ENCODE measurements at regions not wholly inside any gene's neighbourhood (a gene's known extent, or its start where the extent isn't known, plus 50 kb on each side); places are given as distances from the start of the nearest gene placed in this dataset.
"Not testable (repeated sequence)": the region's sequence is repeated elsewhere in the genome, so short reads cannot be mapped to it uniquely, and the experiment has no call there.

GRCh38 chr4:187127456-187127855 lies 403.8 kb upstream of the FAT1 start:
- DNase-seq (ENCODE audit: low spot score), result no peak

- DNase-seq (ENCODE audit: low spot score), result no peak
These were observed 404.6 kb upstream of the FAT1 start for GRCh38 chr4:187128222-187128621.

DNA sequence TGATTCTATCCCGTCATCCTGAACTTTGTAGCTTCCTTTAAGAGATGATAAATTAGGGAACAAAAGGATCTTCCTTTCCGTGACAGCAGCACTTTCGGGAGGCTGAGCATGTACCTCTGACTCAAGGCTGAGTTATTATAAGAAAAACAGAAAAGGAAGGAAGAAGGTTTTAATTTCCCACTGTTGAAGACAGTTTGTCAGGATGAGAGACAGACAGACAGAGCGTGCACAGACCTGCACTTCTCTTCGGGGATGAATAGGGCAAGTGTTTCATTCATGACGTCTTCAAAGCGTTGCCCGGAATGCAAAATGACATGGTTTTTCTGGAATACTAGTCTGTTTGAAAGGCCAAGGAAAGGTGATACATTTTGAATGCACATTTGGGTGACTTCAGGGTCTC lies 405.3 kb upstream of the FAT1 start:
- DNase-seq (ENCODE audit: low spot score), result no peak

DNA sequence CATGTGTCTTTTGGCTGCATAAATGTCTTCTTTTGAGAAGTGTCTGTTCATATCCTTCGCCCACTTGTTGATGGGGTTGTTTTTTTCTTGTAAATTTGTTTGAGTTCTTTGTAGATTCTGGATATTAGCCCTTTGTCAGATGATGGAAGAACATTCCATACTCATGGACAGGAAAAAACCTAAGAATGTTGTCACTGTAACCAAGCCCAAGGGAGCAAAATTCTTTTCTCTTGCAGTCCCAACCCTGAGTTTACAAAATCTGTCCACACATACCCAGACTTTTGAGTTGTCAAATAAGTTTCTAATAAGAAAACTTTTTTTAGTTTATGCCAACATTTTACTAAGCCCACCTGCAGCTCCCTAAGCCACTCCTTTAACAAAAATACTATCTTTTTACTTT lies 408.2 kb upstream of the FAT1 start:
- DNase-seq (ENCODE audit: low spot score), result not testable (repeated sequence)

GRCh38 chr4:187135878-187136277 lies 412.2 kb upstream of the FAT1 start:
- no peak for DNase-seq (ENCODE audit: low spot score)

GRCh38 chr4:187139141-187139540 lies 415.5 kb upstream of the FAT1 start:
- no peak for DNase-seq (ENCODE audit: low spot score)

DNA sequence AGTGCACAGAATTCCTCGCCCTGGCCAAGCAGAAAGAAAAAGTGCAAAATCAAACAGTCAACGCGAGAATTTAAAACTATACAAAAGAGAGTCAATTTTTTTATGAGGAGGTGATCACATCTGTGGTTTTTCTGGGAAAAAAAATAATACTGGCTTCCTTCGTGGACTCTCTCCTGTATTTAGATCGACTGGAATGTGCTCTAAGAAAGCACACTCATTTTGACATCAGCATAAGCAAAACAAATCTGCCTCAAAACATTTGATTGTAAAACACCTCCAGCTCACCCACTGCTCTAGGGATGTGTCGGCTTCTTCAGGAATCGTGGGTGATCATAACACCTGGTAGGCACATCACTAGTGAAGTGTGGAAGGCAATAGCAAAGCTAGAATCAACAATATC lies 417.4 kb upstream of the FAT1 start:
- DNase-seq (ENCODE audit: low spot score), result no peak

GRCh38 chr4:187149229-187149945 lies 425.7 kb upstream of the FAT1 start:
- DNase-seq (ENCODE audit: low spot score), result no peak

- DNase-seq (ENCODE audit: low spot score), result no peak
These were observed 433.8 kb upstream of the FAT1 start for GRCh38 chr4:187157380-187157958.

GRCh38 chr4:187158003-187158402 lies 434.3 kb upstream of the FAT1 start:
- no peak for DNase-seq (ENCODE audit: low spot score)

- no peak for DNase-seq (ENCODE audit: low spot score)
These were observed 436.8 kb upstream of the FAT1 start for GRCh38 chr4:187160486-187160885.

- DNase-seq (ENCODE audit: low spot score), result no peak
These were observed 443.3 kb upstream of the FAT1 start for GRCh38 chr4:187166886-187167512.

DNA sequence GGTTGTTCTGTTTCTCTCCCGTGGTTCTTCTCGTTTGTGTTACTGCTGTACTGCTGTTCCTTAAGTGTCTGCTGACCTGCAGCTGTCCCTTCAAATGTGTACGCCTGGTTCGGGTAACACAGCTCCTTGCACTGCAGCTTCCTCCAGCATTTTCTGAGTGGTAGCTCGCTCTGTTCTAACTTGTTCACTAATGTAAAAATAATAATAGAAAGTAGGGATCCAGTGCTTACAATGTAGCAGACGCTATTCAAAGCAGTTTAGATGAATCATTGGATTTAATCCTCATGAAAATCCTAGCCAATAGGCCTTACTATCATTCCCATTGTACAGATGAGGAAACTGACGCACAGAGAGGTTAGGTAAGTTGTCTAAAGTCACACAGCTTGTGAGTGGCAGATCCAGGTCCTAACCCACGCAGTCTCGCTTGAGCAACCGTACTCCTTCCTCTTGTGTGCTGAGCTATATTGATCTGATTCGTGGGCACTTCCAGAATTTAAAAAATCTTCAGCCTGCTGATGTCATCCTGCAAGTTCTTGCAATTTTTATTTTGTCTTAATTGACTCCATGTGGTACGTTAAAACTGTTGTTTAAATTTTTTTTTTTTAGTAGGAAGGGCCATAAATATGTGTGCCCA lies 448.2 kb upstream of the FAT1 start:
- no peak for DNase-seq (ENCODE audit: low spot score)

GRCh38 chr4:187172340-187172761 lies 448.7 kb upstream of the FAT1 start:
- no peak for DNase-seq (ENCODE audit: low spot score)

GRCh38 chr4:187174749-187175148 lies 451.1 kb upstream of the FAT1 start:
- DNase-seq (ENCODE audit: low spot score), result no peak

DNA sequence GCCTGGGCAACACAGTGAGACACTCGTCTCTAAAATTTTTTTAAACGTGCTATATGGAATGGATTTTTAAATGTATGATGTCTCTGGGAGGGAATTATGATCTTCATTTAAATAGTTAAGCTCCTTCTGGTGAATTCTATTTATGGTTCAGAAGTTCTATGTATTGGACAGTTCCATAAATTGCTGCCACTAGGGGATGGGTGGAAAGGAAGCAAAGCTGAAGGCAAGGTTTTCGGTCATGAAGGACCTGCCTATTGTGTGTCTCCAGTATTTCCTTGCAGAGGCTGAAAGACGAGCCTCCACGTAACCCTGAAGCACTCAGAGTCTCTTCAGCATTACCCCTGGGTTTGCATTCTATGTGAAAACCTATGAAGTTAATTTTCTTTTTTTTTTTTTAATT lies 451.5 kb upstream of the FAT1 start:
- DNase-seq (ENCODE audit: low spot score), result no peak

DNA sequence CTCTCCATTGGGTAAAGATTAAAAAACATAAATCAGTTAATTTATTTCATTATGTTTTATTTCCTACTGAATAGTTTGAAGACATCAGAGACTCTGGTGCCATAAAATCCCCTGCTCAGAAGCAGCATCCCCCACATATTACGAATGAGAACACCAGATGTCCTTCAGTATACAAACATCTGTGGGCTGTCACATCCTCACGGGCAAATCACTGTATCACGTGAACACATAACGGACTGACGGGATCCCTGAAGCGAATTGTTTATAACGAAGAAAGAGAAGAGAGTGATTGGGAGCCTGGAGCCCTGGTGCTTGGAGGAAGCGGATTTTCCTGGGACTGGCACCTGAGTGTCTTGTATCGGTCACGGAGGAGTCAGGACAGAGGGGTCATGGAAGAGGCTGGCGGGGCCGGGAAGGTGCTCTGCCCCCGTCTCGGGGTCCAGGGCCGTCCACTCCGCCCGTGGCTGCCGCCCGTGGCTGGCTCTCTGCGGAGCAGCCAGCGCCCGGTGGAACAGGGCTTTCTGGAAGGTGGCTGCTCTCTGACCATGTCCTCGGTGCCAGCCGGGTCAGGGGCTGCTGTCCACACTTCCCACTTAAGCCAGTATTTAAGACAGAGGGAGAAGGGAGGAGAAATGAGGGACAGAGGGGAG lies 452.7 kb upstream of the FAT1 start:
- no peak for DNase-seq (ENCODE audit: low spot score)

- no peak for DNase-seq (ENCODE audit: low spot score)
These were observed 454.4 kb upstream of the FAT1 start for GRCh38 chr4:187178084-187178483.

GRCh38 chr4:187178587-187178986 lies 454.9 kb upstream of the FAT1 start:
- DNase-seq (ENCODE audit: low spot score), result no peak

DNA sequence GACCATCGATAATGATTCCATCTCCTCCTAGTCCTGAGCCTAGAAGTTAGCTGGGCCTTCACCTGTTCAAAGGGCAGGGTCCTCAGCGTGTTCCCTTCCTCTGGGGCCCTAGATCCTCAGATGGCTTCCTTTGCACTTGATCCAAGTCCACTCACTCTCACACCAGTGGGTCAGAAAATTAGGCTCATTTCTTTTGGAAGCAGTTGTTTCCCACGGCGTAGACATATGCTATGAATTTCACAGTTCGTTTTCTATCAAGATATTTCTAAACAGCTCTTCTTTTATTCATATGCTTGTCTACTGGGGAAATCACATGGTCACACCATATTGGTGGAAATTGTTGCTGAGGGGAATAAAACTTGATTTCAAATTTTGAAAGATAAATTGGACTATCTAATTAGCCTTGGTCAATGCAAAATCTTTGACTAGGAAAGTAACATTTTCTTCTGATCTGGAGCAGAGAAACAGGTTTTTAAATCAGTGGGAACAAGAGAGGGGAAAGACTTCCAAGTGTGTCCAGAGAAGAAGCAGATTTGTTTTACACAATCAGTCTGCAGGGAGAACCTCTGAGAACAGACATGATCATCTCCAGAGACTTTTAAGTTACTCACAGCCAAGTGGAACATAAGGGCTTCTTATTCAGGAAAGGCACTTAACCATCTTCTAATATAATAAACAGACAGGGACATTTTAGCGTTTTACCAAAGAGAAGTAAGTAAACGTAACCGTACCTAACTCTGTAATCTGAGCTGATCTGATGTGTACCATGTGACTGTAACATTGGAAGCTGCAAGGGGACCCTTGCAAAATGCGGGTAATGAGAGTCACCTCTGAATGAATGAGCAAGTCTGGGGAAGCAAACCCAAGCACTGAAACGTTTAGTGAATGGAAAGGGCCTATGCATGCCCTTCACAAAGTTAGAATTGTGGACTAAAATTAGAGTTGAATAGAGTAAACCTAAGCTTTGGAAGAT lies 455.7 kb upstream of the FAT1 start:
- no peak for DNase-seq (ENCODE audit: low spot score)

GRCh38 chr4:187181054-187181453 lies 457.4 kb upstream of the FAT1 start:
- no peak for DNase-seq (ENCODE audit: low spot score)

Data from HuH-7.5 (cell line).